AG04450 (cell line): ENCODE measurements at regions not wholly inside any gene's neighbourhood (a gene's known extent, or its start where the extent isn't known, plus 50 kb on each side); places are given as distances from the start of the nearest gene placed in this dataset.

Experiments used
- CTCF ChIA-PET: fragments of 300-600, 350-600 bp; formaldehyde crosslinking; extraction: SDS; loops from one replicate; lab custom pipeline; 2022; ENCODE audit warnings: antibody characterized with exemption, inconsistent platforms; lab: Charles Lee
- POLR2A ChIA-PET: fragments of 350-600 bp; formaldehyde crosslinking; extraction: SDS; loops from one replicate; lab custom pipeline; 2021; ENCODE audit warnings: antibody characterized with exemption, inconsistent platforms; lab: Yijun Ruan, JAX
- DNase-seq: peaks from one replicate; pipeline ENCODE4 v3.0.0-alpha.2; 2011; ENCODE audit warnings: low read depth, low spot score
- H3K27ac ChIP-seq: one replicate; pipeline ENCODE4 v1.5.1; 2012; ENCODE audit warnings: low read depth, low read length, control low read depth
- H3K27me3 ChIP-seq: one replicate; pipeline ENCODE4 v1.6.0; 2012; ENCODE audit warnings: low read length; ENCODE audit not compliant: control insufficient read depth, insufficient read depth
- H3K4me3 ChIP-seq: 2 replicates; pipeline ENCODE4 v1.5.1; 2011; ENCODE audit warnings: mild to moderate bottlenecking, low read depth, low read length, control low read depth
- H3K9me3 ChIP-seq: 2 replicates; pipeline ENCODE4 v1.5.1; 2012; ENCODE audit warnings: low read length; ENCODE audit not compliant: control insufficient read depth, insufficient read depth
- TF ChIP-seq, protein P1 (sequence below): IDR thresholded peaks from 2 replicates; pipeline ENCODE4 v1.5.1; 2011; ENCODE audit warnings: low read depth, low read length, control low read depth, inconsistent platforms

DNA sequence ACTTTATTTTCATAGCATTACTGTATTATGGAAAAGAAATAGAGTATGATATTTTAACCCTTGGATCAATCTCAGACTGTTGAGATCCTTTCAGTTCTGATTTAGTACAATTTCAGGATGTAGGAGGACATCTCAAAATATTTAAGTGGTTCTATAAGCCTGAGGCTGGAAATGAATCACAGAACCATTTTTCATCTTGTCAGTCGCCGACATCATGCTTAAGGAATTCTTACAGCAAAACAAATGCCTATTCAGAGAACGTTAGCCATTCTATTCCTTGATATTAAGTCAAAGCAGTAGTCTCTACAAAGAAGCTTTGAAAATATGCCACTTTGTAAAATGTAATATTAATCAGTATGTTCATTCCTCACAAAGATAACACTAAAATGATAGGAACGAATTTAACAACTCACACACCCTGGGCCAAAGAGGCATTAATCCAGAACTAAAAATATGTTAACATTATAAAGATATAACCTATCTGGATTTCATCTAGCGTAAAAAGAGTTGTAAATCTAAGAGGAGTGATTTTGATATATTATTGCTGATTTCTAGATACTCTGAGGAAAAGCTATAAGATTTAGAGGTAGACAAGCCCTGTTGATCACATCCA lies 152.0 kb downstream of the GASK1B start:
- Histone ChIP-seq H3K27ac (peak overlapping the region; percentile 21), H3K27me3 (no peaks in the 10 kb centered on the region), H3K4me3 (no peak overlapping the region), H3K9me3 (no peaks in the 10 kb centered on the region)
- ChIA-PET POLR2A (interaction anchor here (0.9 to 2.3 kb wide), 2 partner anchors 100 to 151 kb away, joined by 3 to 16 read pairs; no protein-coding TSS in a partner anchor), CTCF (interaction anchor here (2.9 kb wide), 1 partner anchor 151 kb away, joined by 12 read pairs; no protein-coding TSS in a partner anchor)
- TF ChIP-seq, protein P1, sequence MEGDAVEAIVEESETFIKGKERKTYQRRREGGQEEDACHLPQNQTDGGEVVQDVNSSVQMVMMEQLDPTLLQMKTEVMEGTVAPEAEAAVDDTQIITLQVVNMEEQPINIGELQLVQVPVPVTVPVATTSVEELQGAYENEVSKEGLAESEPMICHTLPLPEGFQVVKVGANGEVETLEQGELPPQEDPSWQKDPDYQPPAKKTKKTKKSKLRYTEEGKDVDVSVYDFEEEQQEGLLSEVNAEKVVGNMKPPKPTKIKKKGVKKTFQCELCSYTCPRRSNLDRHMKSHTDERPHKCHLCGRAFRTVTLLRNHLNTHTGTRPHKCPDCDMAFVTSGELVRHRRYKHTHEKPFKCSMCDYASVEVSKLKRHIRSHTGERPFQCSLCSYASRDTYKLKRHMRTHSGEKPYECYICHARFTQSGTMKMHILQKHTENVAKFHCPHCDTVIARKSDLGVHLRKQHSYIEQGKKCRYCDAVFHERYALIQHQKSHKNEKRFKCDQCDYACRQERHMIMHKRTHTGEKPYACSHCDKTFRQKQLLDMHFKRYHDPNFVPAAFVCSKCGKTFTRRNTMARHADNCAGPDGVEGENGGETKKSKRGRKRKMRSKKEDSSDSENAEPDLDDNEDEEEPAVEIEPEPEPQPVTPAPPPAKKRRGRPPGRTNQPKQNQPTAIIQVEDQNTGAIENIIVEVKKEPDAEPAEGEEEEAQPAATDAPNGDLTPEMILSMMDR, result no peak
- DNase-seq, result peak; percentile 86

DNA sequence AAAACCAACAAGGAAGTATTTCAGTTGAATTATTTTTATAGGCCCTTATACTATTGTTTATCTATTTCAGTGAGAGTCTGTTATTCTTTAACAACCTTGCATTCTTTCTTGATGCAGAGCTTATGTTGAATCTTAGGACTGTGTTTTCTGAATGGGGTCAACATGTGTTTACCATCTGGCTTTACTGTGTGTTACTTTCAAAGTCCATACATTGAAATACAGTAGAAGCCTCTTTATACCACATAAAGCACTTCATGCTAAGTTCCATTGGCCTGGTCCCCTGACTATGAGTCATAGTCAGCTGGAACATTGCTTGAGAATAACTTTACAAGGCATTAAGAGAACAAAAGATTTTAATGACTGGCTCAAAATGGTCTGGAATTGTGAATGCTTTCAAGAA lies 152.6 kb downstream of the GASK1B start:
- H3K4me3 ChIP-seq, result no peak overlapping the region

DNA sequence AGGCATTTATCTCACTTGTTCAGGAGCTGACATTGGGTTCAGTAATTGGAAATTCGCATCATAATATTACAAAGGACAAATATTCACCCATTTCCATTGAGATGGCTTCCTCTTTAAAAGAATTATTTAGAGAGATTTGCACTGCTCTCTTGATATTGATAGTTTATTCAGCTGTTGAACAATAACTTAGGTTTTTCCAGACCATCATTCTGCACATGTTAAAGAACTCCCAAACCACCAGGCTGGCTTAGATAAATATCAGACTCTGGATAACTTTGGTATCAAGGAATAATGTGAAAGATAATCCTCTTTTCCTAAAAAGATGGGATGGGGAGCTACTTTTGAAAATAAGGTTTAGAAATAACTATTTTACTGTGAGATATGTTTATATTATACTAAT lies 154.0 kb downstream of the GASK1B start:
- H3K27me3 ChIP-seq, result no peaks in the 10 kb centered on the region

More for the DNA sequence above, 152.6 kb downstream of the GASK1B start:
- peak; percentile 86 for DNase-seq
- CTCF ChIA-PET, result interaction anchor here (2.9 kb wide), 1 partner anchor 152 kb away, joined by 12 read pairs; no protein-coding TSS in a partner anchor
- peak overlapping the region; percentile 11 for H3K27ac ChIP-seq
- TF ChIP-seq, protein P1, result no peak
- H3K9me3 ChIP-seq, result no peaks in the 10 kb centered on the region
- POLR2A ChIA-PET, result interaction anchor here (0.9 to 2.3 kb wide), 2 partner anchors 101 to 152 kb away, joined by 3 to 16 read pairs; no protein-coding TSS in a partner anchor
- H3K27me3 ChIP-seq, result no peaks in the 10 kb centered on the region

DNA sequence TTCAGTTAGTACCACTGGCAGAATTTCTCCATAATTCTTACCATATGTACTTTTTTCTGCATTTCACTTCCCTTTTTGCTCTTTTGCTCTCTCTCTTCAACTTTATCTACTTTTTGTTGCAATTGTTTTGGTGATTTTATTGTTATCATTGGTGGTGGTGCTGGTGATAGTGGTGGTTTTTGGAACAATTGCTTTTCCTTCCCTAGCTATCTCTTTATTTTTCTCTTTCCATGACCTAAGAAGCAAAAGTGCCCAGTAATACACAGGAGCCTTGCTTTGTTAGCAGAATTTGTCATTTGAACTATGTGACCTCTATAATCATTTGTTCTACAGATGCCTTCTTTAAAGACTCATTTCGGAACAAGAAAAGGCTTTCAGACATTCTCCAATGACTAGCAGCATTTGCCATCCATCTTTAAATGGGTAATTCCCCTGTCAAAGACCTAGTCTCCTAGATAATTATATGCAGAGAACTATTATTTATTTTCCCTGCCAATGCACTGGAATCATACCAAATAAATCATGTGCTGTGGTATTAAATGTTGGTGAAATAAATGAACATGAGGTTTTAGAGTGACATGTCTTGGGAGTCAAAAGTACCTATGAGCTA lies 154.5 kb downstream of the GASK1B start:
- POLR2A ChIA-PET, result no interaction called here
- TF ChIP-seq, protein P1, result no peak

More for the DNA sequence above, 154.0 kb downstream of the GASK1B start:
- Histone ChIP-seq H3K4me3 (no peak overlapping the region), H3K9me3 (no peaks in the 10 kb centered on the region), H3K27ac (no peak overlapping the region)
- ChIA-PET CTCF (interaction anchor here (2.9 kb wide), 1 partner anchor 153 kb away, joined by 12 read pairs; no protein-coding TSS in a partner anchor), POLR2A (no interaction called here)
- DNase-seq, result no peak
- TF ChIP-seq, protein P1, result no peak

DNA sequence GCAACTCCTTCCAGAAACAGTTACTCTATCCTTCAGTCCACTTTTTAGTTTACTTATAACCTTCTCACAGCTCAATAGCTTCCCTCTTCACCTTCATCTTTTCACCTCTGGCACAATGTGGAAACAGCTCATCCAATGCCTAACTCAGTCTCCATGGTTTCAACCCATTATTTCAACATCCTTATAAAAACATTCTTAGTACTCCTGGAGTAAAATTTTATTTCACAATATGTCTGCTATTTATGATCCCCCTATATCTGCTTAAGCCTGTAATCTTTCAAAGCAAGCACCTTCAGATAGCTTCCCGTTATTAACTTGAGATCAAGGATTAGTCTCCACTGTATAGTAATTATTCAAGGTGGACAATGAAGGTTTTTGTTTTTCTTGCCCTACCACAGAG lies 156.3 kb downstream of the GASK1B start:
- ChIA-PET CTCF (interaction anchor here (1.0 to 1.4 kb wide), 2 partner anchors 155 to 176 kb away, joined by 3 to 4 read pairs; no protein-coding TSS in a partner anchor), POLR2A (interaction anchor here (1.2 kb wide), 1 partner anchor 104 kb away, joined by 4 read pairs; no protein-coding TSS in a partner anchor)
- Histone ChIP-seq H3K9me3 (no peaks in the 10 kb centered on the region), H3K27ac (no peak overlapping the region), H3K4me3 (no peak overlapping the region), H3K27me3 (no peaks in the 10 kb centered on the region)
- TF ChIP-seq, protein P1, result no peak
- no peak for DNase-seq

More for the DNA sequence above, 154.5 kb downstream of the GASK1B start:
- no peaks in the 10 kb centered on the region for H3K27me3 ChIP-seq
- H3K9me3 ChIP-seq, result no peaks in the 10 kb centered on the region
- CTCF ChIA-PET, result interaction anchor here (0.6 kb wide), 1 partner anchor 709 kb away, joined by 3 read pairs; no protein-coding TSS in a partner anchor
- no peak overlapping the region for H3K4me3 ChIP-seq
- no peak for DNase-seq
- no peak overlapping the region for H3K27ac ChIP-seq
